PC-9 (cell line): ENCODE measurements at regions not wholly inside any gene's neighbourhood (a gene's known extent, or its start where the extent isn't known, plus 50 kb on each side); places are given as distances from the start of the nearest gene placed in this dataset.

Experiments used
- EZH2 ChIP-seq: fragments of 200-600 bp; sonication (generic); IDR thresholded peaks from 2 replicates; pipeline ENCODE4 v1.8.0; 2017; ENCODE audit warnings: antibody characterized with exemption, low read depth
- TF ChIP-seq, protein P1 (sequence below): fragments of 200-600 bp; sonication (generic); conservative IDR thresholded peaks from 2 replicates; pipeline ENCODE4 v1.6.1; 2017; ENCODE audit warnings: mixed run types, antibody characterized with exemption, mild to moderate bottlenecking, moderate library complexity

DNA sequence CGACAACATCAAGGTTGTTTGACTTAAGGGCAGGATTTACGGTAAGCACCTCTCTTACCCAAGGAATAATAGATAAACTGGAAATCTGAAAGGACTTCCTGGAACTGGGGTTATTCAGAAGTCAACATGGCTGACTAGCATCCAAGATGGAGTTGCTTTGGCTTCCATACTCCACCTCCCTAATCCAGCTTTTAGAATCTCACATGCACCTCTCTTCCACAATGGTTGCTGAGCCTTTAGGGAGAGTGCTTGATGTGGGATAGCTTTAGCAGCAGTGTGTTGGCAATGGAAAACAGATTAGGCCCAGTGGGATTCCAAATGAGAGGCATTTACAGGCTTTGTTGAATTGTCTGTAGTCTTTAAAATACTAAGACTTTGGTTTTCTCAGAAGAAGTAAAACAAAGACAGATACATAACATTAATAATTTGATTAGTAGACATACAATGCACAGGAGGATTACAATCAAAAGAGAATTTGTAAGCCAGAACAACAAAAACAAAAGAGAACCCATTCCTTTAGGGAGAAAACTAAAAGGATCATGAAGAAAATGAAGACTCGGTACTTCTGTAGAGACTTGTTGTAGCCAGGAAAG lies 222.0 kb downstream of the HS3ST3B1 start:
- TF ChIP-seq, protein P1, sequence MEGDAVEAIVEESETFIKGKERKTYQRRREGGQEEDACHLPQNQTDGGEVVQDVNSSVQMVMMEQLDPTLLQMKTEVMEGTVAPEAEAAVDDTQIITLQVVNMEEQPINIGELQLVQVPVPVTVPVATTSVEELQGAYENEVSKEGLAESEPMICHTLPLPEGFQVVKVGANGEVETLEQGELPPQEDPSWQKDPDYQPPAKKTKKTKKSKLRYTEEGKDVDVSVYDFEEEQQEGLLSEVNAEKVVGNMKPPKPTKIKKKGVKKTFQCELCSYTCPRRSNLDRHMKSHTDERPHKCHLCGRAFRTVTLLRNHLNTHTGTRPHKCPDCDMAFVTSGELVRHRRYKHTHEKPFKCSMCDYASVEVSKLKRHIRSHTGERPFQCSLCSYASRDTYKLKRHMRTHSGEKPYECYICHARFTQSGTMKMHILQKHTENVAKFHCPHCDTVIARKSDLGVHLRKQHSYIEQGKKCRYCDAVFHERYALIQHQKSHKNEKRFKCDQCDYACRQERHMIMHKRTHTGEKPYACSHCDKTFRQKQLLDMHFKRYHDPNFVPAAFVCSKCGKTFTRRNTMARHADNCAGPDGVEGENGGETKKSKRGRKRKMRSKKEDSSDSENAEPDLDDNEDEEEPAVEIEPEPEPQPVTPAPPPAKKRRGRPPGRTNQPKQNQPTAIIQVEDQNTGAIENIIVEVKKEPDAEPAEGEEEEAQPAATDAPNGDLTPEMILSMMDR, result no peak
- TF ChIP-seq EZH2, result no peak
